Prostate gland (tissue), 2 donors: ENCODE measurements at regions not wholly inside any gene's neighbourhood (a gene's known extent, or its start where the extent isn't known, plus 50 kb on each side); places are given as distances from the start of the nearest gene placed in this dataset.

Experiments used
- POLR2A ChIP-seq: fragments of 450-650 bp; IDR thresholded peaks from one replicate; pipeline ENCODE4 v1.6.1; 2016; ENCODE audit warnings: antibody characterized with exemption, mild to moderate bottlenecking
- POLR2AphosphoS5 ChIP-seq: sonication (generic); formaldehyde crosslinking; IDR thresholded peaks from one replicate; pipeline ENCODE4 v1.6.1; 2017; ENCODE audit warnings: antibody characterized with exemption
- TF ChIP-seq, protein P1 (sequence below), 4 experiments: fragments of 200-600 bp in 2 of 4; fragments of 450-650 bp in 2 of 4; sonication (generic) in 2 of 4; IDR thresholded peaks; 1 replicate in 3 of 4; 2 replicates in 1 of 4; pipeline ENCODE4 v1.5.1; 2016 to 2019; ENCODE audit warnings: antibody characterized with exemption in 4 of 4, mild to moderate bottlenecking in 2 of 4, moderate library complexity in 2 of 4

DNA sequence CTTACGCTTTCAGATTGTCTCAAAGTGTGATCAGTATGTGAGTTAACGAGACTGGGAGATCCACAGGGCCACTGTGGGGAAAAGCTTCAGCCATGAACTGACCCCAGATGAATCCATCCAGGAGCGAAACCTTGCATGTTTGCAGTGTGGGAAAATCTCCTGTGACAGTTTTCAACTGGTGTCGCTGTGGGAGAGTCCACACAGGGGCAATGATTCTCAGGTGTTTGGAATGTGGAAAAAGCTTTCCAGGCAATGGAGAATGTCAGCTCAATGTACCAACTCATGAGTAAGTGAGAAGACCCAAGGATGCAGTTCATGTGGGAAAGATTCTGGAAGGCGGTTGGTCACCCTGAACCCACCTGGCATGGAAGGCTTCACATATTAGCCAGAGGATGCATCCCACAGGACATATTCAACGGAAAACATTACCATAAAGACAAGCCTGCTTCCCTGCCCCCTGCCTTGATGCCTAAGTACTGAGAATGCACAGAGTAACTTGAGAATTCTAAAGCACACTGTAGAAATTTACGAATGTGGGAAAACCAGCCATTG lies 204.1 kb upstream of the BMPER start:
- TF ChIP-seq, protein P1, sequence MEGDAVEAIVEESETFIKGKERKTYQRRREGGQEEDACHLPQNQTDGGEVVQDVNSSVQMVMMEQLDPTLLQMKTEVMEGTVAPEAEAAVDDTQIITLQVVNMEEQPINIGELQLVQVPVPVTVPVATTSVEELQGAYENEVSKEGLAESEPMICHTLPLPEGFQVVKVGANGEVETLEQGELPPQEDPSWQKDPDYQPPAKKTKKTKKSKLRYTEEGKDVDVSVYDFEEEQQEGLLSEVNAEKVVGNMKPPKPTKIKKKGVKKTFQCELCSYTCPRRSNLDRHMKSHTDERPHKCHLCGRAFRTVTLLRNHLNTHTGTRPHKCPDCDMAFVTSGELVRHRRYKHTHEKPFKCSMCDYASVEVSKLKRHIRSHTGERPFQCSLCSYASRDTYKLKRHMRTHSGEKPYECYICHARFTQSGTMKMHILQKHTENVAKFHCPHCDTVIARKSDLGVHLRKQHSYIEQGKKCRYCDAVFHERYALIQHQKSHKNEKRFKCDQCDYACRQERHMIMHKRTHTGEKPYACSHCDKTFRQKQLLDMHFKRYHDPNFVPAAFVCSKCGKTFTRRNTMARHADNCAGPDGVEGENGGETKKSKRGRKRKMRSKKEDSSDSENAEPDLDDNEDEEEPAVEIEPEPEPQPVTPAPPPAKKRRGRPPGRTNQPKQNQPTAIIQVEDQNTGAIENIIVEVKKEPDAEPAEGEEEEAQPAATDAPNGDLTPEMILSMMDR (IDR thresholded peaks at IDR 0.05) = no peak
- no peak for TF ChIP-seq POLR2A
- no peak for TF ChIP-seq POLR2AphosphoS5
